Testis (tissue), 2 donors: ENCODE measurements at regions not wholly inside any gene's neighbourhood (a gene's known extent, or its start where the extent isn't known, plus 50 kb on each side); places are given as distances from the start of the nearest gene placed in this dataset.

Experiments used
- DNase-seq: peaks from one replicate; pipeline ENCODE4 v3.0.0-alpha.2; 2019
- H3K27ac ChIP-seq, 2 donors: fragments of 200-600 bp; sonication (generic); one replicate each; pipeline ENCODE4 v1.5.1; 2019
- H3K27me3 ChIP-seq: fragments of 200-600 bp; sonication (generic); one replicate; pipeline ENCODE4 v1.5.1; 2019
- H3K36me3 ChIP-seq: fragments of 200-600 bp; sonication (generic); one replicate; pipeline ENCODE4 v1.5.1; 2017; ENCODE audit warnings: low read depth; ENCODE audit errors: missing control alignments
- H3K4me1 ChIP-seq: fragments of 200-600 bp; sonication (generic); one replicate; pipeline ENCODE4 v1.5.1; 2019
- H3K4me3 ChIP-seq, 2 donors: fragments of 200-600 bp; sonication (generic); one replicate each; pipeline ENCODE4 v1.5.1; 2017 to 2019
- H3K9me3 ChIP-seq: fragments of 200-600 bp; sonication (generic); one replicate; pipeline ENCODE4 v1.5.1; 2017
- CTCF ChIP-seq, 3 experiments: fragments of 450-650 bp in 2 of 3; fragments of 200-600 bp in 1 of 3; sonication (generic) in 1 of 3; IDR thresholded peaks; one replicate each; pipeline ENCODE4 v1.5.1; 2016 to 2019; ENCODE audit warnings: antibody characterized with exemption in 3 of 3, mild to moderate bottlenecking in 2 of 3, moderate library complexity in 1 of 3
- POLR2A ChIP-seq: fragments of 450-650 bp; IDR thresholded peaks from one replicate; pipeline ENCODE4 v1.6.1; 2017; ENCODE audit warnings: antibody characterized with exemption, mild to moderate bottlenecking, moderate library complexity
- WGBS, 2 donors: methylation state at CpG; one replicate each; pipeline ENCODE4 v1.1.5; 2018; 5-methylcytosine and 5-hydroxymethylcytosine counted together
- intact Hi-C: fragments of 100-400 bp; cut with DNase I; formaldehyde crosslinking; loops from one replicate; pipeline ENCODE4 v1.15.1; 2023; ENCODE audit warnings: low total_unique reads

- H3K4me1 ChIP-seq: no peaks in the 10 kb centered on the region
- H3K27me3 ChIP-seq: no peaks in the 10 kb centered on the region
- DNase-seq: no peak
- H3K36me3 ChIP-seq: no peaks in the 10 kb centered on the region
- intact Hi-C loops: no loop called here
- H3K4me3 ChIP-seq: no peak overlapping the region
- TF ChIP-seq POLR2A: no peak
- no peak for TF ChIP-seq CTCF (IDR thresholded peaks at IDR 0.05)
- no peak overlapping the region for H3K27ac ChIP-seq
- WGBS, 2 donors: 93 to 98% methylated on average over 4 of the region's 4 CpGs
- H3K9me3 ChIP-seq: no peaks in the 10 kb centered on the region
Measured at GRCh38 chr20:39103305-39103704, 141.2 kb downstream of the DHX35 start.

- Histone ChIP-seq H3K4me1 (no peaks in the 10 kb centered on the region), H3K27ac (no peak overlapping the region), H3K9me3 (no peaks in the 10 kb centered on the region), H3K4me3 (no peak overlapping the region), H3K27me3 (no peaks in the 10 kb centered on the region), H3K36me3 (no peaks in the 10 kb centered on the region)
- TF ChIP-seq POLR2A (no peak), CTCF (IDR thresholded peaks at IDR 0.05) (no peak)
- WGBS, 2 donors: 92 to 97% methylated on average over 3 of the region's 3 CpGs
- intact Hi-C loops: no loop called here
- DNase-seq: no peak
Measured at GRCh38 chr20:39101895-39102294, 139.8 kb downstream of the DHX35 start.

- H3K27ac ChIP-seq: no peak overlapping the region
- DNase-seq: no peak
- no peak overlapping the region for H3K4me3 ChIP-seq
- H3K36me3 ChIP-seq: no peaks in the 10 kb centered on the region
- TF ChIP-seq CTCF (IDR thresholded peaks at IDR 0.05) (no peak), POLR2A (no peak)
- intact Hi-C loops: no loop called here
- H3K27me3 ChIP-seq: no peaks in the 10 kb centered on the region
- no peaks in the 10 kb centered on the region for H3K9me3 ChIP-seq
- H3K4me1 ChIP-seq: no peaks in the 10 kb centered on the region
- WGBS, 2 donors: 70 to 77% methylated on average over 6 of the region's 6 CpGs
Measured at GRCh38 chr20:39100691-39101090, 138.5 kb downstream of the DHX35 start.

DNA sequence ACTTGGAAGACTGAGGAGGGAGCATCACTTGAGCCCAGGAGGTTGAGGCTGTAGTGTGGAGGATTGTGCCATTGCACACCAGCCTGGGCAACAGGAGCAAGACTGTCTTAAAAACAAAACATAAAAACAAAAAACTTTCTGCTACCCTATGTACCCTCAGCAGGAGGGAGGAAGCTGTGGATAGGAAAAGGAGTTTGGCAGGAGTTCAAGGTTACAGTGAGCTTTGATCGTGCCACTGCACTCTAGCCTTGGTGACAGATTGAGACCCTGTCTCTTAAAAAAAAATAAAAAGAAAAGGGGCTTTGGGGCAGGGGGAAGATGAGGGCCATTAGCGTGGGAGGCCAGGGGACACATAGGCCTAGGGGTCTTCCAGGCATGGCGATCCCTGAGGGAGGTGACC, 135.7 kb downstream of the DHX35 start:
- no peaks in the 10 kb centered on the region for H3K4me1 ChIP-seq
- H3K36me3 ChIP-seq: no peaks in the 10 kb centered on the region
- 53 to 73% methylated on average over 3 of the region's 3 CpGs for WGBS, 2 donors
- H3K27me3 ChIP-seq: no peaks in the 10 kb centered on the region
- intact Hi-C loops: no loop called here
- no peak for DNase-seq
- no peak overlapping the region for H3K4me3 ChIP-seq
- no peaks in the 10 kb centered on the region for H3K9me3 ChIP-seq
- TF ChIP-seq CTCF (IDR thresholded peaks at IDR 0.05) (no peak), POLR2A (no peak)
- no peak overlapping the region for H3K27ac ChIP-seq

DNA sequence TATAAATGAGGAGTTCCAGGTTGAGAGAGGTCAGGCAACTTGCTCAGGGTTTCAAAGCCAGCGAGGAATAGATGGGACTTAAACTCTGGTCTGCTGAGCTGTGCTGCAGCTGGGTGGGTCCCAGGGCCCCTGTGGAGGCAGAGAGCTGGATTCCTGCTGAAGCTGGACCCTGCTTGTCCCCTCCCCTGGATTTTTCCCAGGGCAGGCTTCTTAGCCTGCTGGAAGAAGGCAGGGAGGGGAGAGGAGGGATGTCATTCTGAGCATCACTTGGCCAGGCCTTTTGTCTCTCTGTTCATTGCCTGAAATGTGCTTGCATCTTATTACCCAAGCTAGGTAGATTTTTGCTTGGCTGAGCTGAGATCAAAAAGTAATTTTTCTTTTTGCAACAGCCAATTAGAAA, 133.7 kb downstream of the DHX35 start:
- no peak for DNase-seq
- Histone ChIP-seq H3K9me3 (no peaks in the 10 kb centered on the region), H3K27ac (no peak overlapping the region), H3K4me1 (no peaks in the 10 kb centered on the region), H3K27me3 (no peaks in the 10 kb centered on the region), H3K36me3 (no peaks in the 10 kb centered on the region), H3K4me3 (no peak overlapping the region)
- 78 to 88% methylated on average over 1 of the region's 1 CpG for WGBS, 2 donors
- TF ChIP-seq POLR2A (no peak), CTCF (IDR thresholded peaks at IDR 0.05) (no peak)
- intact Hi-C loops: no loop called here
